HG03439 (cell line): ENCODE measurements at regions not wholly inside any gene's neighbourhood (a gene's known extent, or its start where the extent isn't known, plus 50 kb on each side); places are given as distances from the start of the nearest gene placed in this dataset.
"Not testable (repeated sequence)": the region's sequence is repeated elsewhere in the genome, so short reads cannot be mapped to it uniquely, and the experiment has no call there.

ENCODE experiments used
- ATAC-seq: cut with Tn5 transposase; IDR thresholded peaks from one replicate; pipeline ENCODE4 v1.9.1; 2021; ENCODE audit warnings: mild to moderate bottlenecking, moderate library complexity; ENCODE audit not compliant: unreplicated experiment

DNA sequence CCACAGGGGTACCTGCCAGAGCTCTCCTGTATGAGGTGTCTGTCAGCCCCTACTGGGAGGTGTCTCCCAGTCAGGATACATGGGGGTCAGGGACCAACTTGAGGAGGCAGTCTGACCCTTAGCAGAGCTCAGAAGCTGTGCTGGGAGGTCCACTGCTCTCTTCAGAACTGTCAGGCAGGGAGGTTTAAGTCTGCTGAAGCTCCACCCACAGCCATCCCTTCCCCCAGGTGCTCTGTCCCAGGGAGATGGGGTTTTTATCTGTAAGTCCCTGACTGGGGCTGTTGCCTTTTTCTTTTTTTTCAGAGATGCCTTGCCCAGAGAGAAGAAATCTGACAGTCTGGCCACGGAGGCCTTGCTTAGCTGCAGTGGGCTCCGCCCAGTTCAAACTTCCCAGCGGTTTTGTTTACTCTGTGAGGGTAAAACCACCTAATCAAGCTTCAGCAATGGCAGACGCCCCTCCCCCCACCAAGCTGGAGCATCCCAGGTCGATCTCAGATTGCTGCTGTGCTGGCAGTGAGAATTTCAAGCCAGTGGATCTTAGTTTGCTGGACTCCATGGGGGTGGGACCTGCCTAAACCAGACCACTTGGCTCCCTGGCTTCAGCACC is 118.5 kb upstream of the RADX start:
- ATAC-seq = not testable (repeated sequence)

DNA sequence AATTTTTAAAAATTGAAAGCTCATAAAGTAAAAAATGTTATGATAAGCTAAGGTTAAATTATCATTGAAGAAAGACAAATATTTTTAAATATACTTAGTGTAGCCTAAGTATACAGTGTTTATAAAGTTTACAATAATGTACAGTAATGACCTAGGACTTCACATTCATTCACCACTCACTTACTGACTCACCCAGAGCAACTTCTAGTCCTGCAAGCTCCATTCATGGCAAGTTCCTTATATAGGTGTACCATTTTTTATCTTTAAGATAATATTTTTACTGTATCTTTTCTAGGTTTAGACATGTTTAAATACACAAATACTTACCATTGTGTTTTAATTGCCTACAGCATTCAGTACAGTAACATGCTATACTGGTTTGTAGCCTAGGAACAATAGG is 112.3 kb upstream of the RADX start:
- no peak for ATAC-seq

DNA sequence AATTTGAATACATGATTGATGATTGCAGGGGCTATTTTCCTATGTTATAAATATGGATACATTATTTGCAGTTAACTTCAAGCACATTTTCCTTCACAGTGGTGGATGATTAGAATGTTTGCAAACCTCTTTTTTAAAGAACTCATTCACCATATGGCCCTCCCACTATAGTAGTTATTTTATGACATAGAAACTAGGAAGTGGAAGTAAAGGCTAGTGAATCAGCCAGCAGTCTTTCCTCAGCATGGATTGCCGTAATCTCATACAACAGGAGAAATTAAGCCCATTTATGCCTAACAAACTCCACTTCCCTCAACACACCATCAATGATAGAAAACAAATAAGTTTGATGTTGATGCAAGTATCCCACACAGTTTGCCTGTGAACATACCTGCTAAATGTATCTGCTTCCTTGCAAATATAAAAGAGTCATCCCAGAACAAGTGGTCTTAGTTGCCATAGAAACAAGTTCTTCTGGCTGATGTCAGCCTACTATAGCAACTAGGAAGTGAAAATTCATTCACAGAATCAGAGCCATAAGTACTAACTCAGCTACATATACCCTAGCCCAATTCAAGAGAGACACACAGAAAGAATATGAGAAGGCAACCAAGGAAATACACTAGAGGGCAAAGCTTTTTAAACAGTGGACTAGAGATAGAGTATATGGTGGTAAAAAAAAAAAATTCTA is 100.9 kb upstream of the RADX start:
- ATAC-seq = no peak
